ENCODE measurements at regions not wholly inside any gene's neighbourhood (a gene's known extent, or its start where the extent isn't known, plus 50 kb on each side); places are given as distances from the start of the nearest gene placed in this dataset.

- Histone ChIP-seq H3K9ac (ENCODE audit: low read length) (no peak overlapping the region), H3K9me3 (ENCODE audit: low read length) (no peaks in the 10 kb centered on the region), H3F3A (ENCODE audit: insufficient read depth, low read length, poor library complexity, severe bottlenecking) (no peaks in the 10 kb centered on the region), H3K27ac (ENCODE audit: low read length) (no peak overlapping the region), H3K36me3 (ENCODE audit: insufficient read depth, low read length) (no peaks in the 10 kb centered on the region), H3K4me2 (ENCODE audit: low read length) (no peak overlapping the region), H4K20me1 (ENCODE audit: insufficient read depth) (no peaks in the 10 kb centered on the region), H3K79me2 (replicated peaks; ENCODE audit: insufficient read depth, low read length) (no peaks in the 10 kb centered on the region), H3K27me3 (ENCODE audit: insufficient read depth, low read depth, low read length) (no peaks in the 10 kb centered on the region), H2AFZ (ENCODE audit: low read depth, low read length) (no peak overlapping the region), H3K4me3 (ENCODE audit: low read length) (no peak overlapping the region), H3K9me2 (ENCODE audit: insufficient read depth, low read length) (no peaks in the 10 kb centered on the region)
- TF ChIP-seq CTCF (IDR thresholded peaks at IDR 0.05; ENCODE audit: poor library complexity, severe bottlenecking), result no peak
- no peak for TF ChIP-seq EP300 (conservative IDR thresholded peaks at IDR 0.05; ENCODE audit: poor library complexity, severe bottlenecking)
- no peak for TF ChIP-seq REST (IDR thresholded peaks at IDR 0.05; ENCODE audit: borderline replicate concordance)
- TF ChIP-seq TAF1 (IDR thresholded peaks at IDR 0.05; ENCODE audit: low read depth), result no peak
- no peak for TF ChIP-seq EZH2 (IDR thresholded peaks at IDR 0.05; ENCODE audit: borderline replicate concordance, insufficient read depth, low read length, poor library complexity, severe bottlenecking)
- TF ChIP-seq POLR2AphosphoS5 (IDR thresholded peaks at IDR 0.05), result no peak
- no peak for TF ChIP-seq SMC3 (conservative IDR thresholded peaks at IDR 0.05; ENCODE audit: poor library complexity)
- TF ChIP-seq MXI1 (conservative IDR thresholded peaks at IDR 0.05; ENCODE audit: poor library complexity, severe bottlenecking), result no peak
- no peak for TF ChIP-seq RAD21 (conservative IDR thresholded peaks at IDR 0.05)
These were observed 212.3 kb upstream of the DPYD start for GRCh38 chr1:98133131-98133530.

- H3K27me3 ChIP-seq (ENCODE audit: insufficient read depth, low read depth, low read length), result no peaks in the 10 kb centered on the region
- no peaks in the 10 kb centered on the region for H3K9me2 ChIP-seq (ENCODE audit: insufficient read depth, low read length)
- H4K20me1 ChIP-seq (ENCODE audit: insufficient read depth), result no peaks in the 10 kb centered on the region
- no peaks in the 10 kb centered on the region for H3K9me3 ChIP-seq (ENCODE audit: low read length)
- no peak overlapping the region for H3K4me2 ChIP-seq (ENCODE audit: low read length)
- H3K27ac ChIP-seq (ENCODE audit: low read length), result peak overlapping the region; percentile 6
- peak overlapping the region; percentile 3 for H3K4me3 ChIP-seq (ENCODE audit: low read length)
- H3K9ac ChIP-seq (ENCODE audit: low read length), result no peak overlapping the region
- H3F3A ChIP-seq (ENCODE audit: insufficient read depth, low read length, poor library complexity, severe bottlenecking), result no peaks in the 10 kb centered on the region
- TF ChIP-seq RAD21 (conservative IDR thresholded peaks at IDR 0.05) (no peak), EP300 (conservative IDR thresholded peaks at IDR 0.05; ENCODE audit: poor library complexity, severe bottlenecking) (peak; percentile 16), POLR2AphosphoS5 (IDR thresholded peaks at IDR 0.05) (peak; percentile 32)
- no peak overlapping the region for H2AFZ ChIP-seq (ENCODE audit: low read depth, low read length)
- no peaks in the 10 kb centered on the region for H3K79me2 ChIP-seq (replicated peaks; ENCODE audit: insufficient read depth, low read length)
- H3K36me3 ChIP-seq (ENCODE audit: insufficient read depth, low read length), result no peaks in the 10 kb centered on the region
These were observed 209.6 kb upstream of the DPYD start for GRCh38 chr1:98130408-98130807.

- no peaks in the 10 kb centered on the region for H3K9me2 ChIP-seq (ENCODE audit: insufficient read depth, low read length)
- H3K4me2 ChIP-seq (ENCODE audit: low read length), result no peak overlapping the region
- H3K36me3 ChIP-seq (ENCODE audit: insufficient read depth, low read length), result no peaks in the 10 kb centered on the region
- no peaks in the 10 kb centered on the region for H3K9me3 ChIP-seq (ENCODE audit: low read length)
- no peak overlapping the region for H3K9ac ChIP-seq (ENCODE audit: low read length)
- no peak for TF ChIP-seq SMC3 (conservative IDR thresholded peaks at IDR 0.05; ENCODE audit: poor library complexity)
- no peak for TF ChIP-seq POLR2AphosphoS5 (IDR thresholded peaks at IDR 0.05)
- no peak for TF ChIP-seq REST (IDR thresholded peaks at IDR 0.05; ENCODE audit: borderline replicate concordance)
- TF ChIP-seq EZH2 (IDR thresholded peaks at IDR 0.05; ENCODE audit: borderline replicate concordance, insufficient read depth, low read length, poor library complexity, severe bottlenecking), result no peak
- TF ChIP-seq EP300 (conservative IDR thresholded peaks at IDR 0.05; ENCODE audit: poor library complexity, severe bottlenecking), result no peak
- TF ChIP-seq RAD21 (conservative IDR thresholded peaks at IDR 0.05), result no peak
- TF ChIP-seq TAF1 (IDR thresholded peaks at IDR 0.05; ENCODE audit: low read depth), result no peak
- no peak for TF ChIP-seq CTCF (IDR thresholded peaks at IDR 0.05; ENCODE audit: poor library complexity, severe bottlenecking)
- TF ChIP-seq MXI1 (conservative IDR thresholded peaks at IDR 0.05; ENCODE audit: poor library complexity, severe bottlenecking), result no peak
- H3K79me2 ChIP-seq (replicated peaks; ENCODE audit: insufficient read depth, low read length), result no peaks in the 10 kb centered on the region
- H2AFZ ChIP-seq (ENCODE audit: low read depth, low read length), result no peak overlapping the region
- no peak overlapping the region for H3K4me3 ChIP-seq (ENCODE audit: low read length)
- H3F3A ChIP-seq (ENCODE audit: insufficient read depth, low read length, poor library complexity, severe bottlenecking), result no peaks in the 10 kb centered on the region
- H3K27me3 ChIP-seq (ENCODE audit: insufficient read depth, low read depth, low read length), result no peaks in the 10 kb centered on the region
- H4K20me1 ChIP-seq (ENCODE audit: insufficient read depth), result no peaks in the 10 kb centered on the region
- H3K27ac ChIP-seq (ENCODE audit: low read length), result no peak overlapping the region
These were observed 208.7 kb upstream of the DPYD start for GRCh38 chr1:98129491-98129890.
